WTC11 (cell line): ENCODE measurements at regions not wholly inside any gene's neighbourhood (a gene's known extent, or its start where the extent isn't known, plus 50 kb on each side); places are given as distances from the start of the nearest gene placed in this dataset.

Experiments used
- ATAC-seq: fragments of 200-7000 bp; cut with Tn5 transposase; 2 replicates; pipeline ENCODE4 v1.10.0; 2021; ENCODE audit warnings: mild to moderate bottlenecking, moderate library complexity
- CTCF ChIA-PET: fragments of 300-600 bp; sonication (Branson Sonifier 250); formaldehyde crosslinking; loops from one replicate; lab custom pipeline; 2021; ENCODE audit warnings: antibody characterized with exemption; lab: Charles Lee
- POLR2A ChIA-PET: fragments of 350-600 bp; sonication (Branson Sonifier 250); formaldehyde crosslinking; loops from one replicate; lab custom pipeline; 2021; ENCODE audit warnings: antibody characterized with exemption; lab: Charles Lee
- DNase-seq: peaks from one replicate; pipeline ENCODE4 v3.0.0; 2021; ENCODE audit warnings: low spot score
- H3K27ac Mint-ChIP-seq: 2 replicates; pipeline ENCODE4 v1.8.0; 2021; ENCODE audit warnings: mixed read lengths
- H3K27me3 Mint-ChIP-seq: 2 replicates; pipeline ENCODE4 v1.8.0; 2021; ENCODE audit warnings: low read depth, mild to moderate bottlenecking, moderate library complexity, mixed read lengths
- H3K36me3 Mint-ChIP-seq: 2 replicates; pipeline ENCODE4 v1.8.0; 2021; ENCODE audit warnings: mixed read lengths
- H3K4me1 Mint-ChIP-seq: 2 replicates; pipeline ENCODE4 v1.8.0; 2022; ENCODE audit warnings: mixed read lengths
- H3K4me3 Mint-ChIP-seq: 2 replicates; pipeline ENCODE4 v1.8.0; 2021; ENCODE audit warnings: mild to moderate bottlenecking, moderate library complexity, mixed read lengths
- H3K9me3 Mint-ChIP-seq: 2 replicates; pipeline ENCODE4 v1.8.0; 2021; ENCODE audit warnings: mixed read lengths
- AFF4 ChIP-seq: sonication (generic); formaldehyde crosslinking; IDR thresholded peaks from 2 replicates; pipeline ENCODE4 v1.8.1; 2023; ENCODE audit warnings: mild to moderate bottlenecking, missing genetic modification reagents, borderline replicate concordance
- ESRRA ChIP-seq: sonication (generic); formaldehyde crosslinking; IDR thresholded peaks from 2 replicates; pipeline ENCODE4 v1.8.1; 2022; ENCODE audit warnings: mild to moderate bottlenecking, missing genetic modification reagents, borderline replicate concordance
- FOXP1 ChIP-seq: sonication (generic); formaldehyde crosslinking; IDR thresholded peaks from 2 replicates; pipeline ENCODE4 v1.8.0; 2022; ENCODE audit warnings: missing genetic modification reagents, mild to moderate bottlenecking, moderate library complexity, borderline replicate concordance
- GRHL2 ChIP-seq: fragments of 250-450 bp; sonication (Bioruptor Pico); IDR thresholded peaks from 2 replicates; pipeline ENCODE4 v1.8.0; 2022; ENCODE audit warnings: mild to moderate bottlenecking, moderate library complexity; ENCODE audit not compliant: insufficient replicate concordance, severe bottlenecking
- GTF2I ChIP-seq: fragments of 250-450 bp; sonication (Bioruptor Pico); conservative IDR thresholded peaks from 2 replicates; pipeline ENCODE4 v1.4.0; 2021; ENCODE audit warnings: mild to moderate bottlenecking
- HMGA2 ChIP-seq: fragments of 250-450 bp; sonication (Bioruptor Pico); IDR thresholded peaks from 2 replicates; pipeline ENCODE4 v1.4.0; 2021; ENCODE audit warnings: mild to moderate bottlenecking, moderate library complexity
- IRF2 ChIP-seq: sonication (generic); formaldehyde crosslinking; IDR thresholded peaks from 2 replicates; pipeline ENCODE4 v1.8.0; 2022; ENCODE audit warnings: low read depth, missing genetic modification reagents, borderline replicate concordance
- JUN ChIP-seq: sonication (generic); formaldehyde crosslinking; IDR thresholded peaks from 2 replicates; pipeline ENCODE4 v1.8.0; 2023; ENCODE audit warnings: mild to moderate bottlenecking, missing genetic modification reagents
- MAX ChIP-seq: sonication (generic); formaldehyde crosslinking; IDR thresholded peaks from 2 replicates; pipeline ENCODE4 v1.8.0; 2022; ENCODE audit warnings: mild to moderate bottlenecking, missing genetic modification reagents
- MXD4 ChIP-seq: fragments of 250-450 bp; sonication (Bioruptor Pico); IDR thresholded peaks from 2 replicates; pipeline ENCODE4 v1.8.0; 2021; ENCODE audit warnings: mild to moderate bottlenecking, moderate library complexity, borderline replicate concordance
- NFE2L1 ChIP-seq: sonication (generic); formaldehyde crosslinking; IDR thresholded peaks from 2 replicates; pipeline ENCODE4 v1.8.1; 2023; ENCODE audit warnings: missing genetic modification reagents
- NR2C2 ChIP-seq: sonication (generic); formaldehyde crosslinking; IDR thresholded peaks from 2 replicates; pipeline ENCODE4 v1.8.0; 2022; ENCODE audit warnings: mild to moderate bottlenecking, missing genetic modification reagents
- RORB ChIP-seq: fragments of 250-450 bp; sonication (Bioruptor Pico); IDR thresholded peaks from 2 replicates; pipeline ENCODE4 v1.9.0; 2021; ENCODE audit warnings: mild to moderate bottlenecking
- USF1 ChIP-seq: sonication (generic); formaldehyde crosslinking; IDR thresholded peaks from 2 replicates; pipeline ENCODE4 v1.8.0; 2022; ENCODE audit warnings: mild to moderate bottlenecking, missing genetic modification reagents
- ZBTB21 ChIP-seq: sonication (generic); formaldehyde crosslinking; IDR thresholded peaks from 2 replicates; pipeline ENCODE4 v1.8.1; 2023; ENCODE audit warnings: mild to moderate bottlenecking, missing genetic modification reagents, borderline replicate concordance
- ZNF232 ChIP-seq: sonication (generic); formaldehyde crosslinking; IDR thresholded peaks from 2 replicates; pipeline ENCODE4 v1.8.0; 2022; ENCODE audit warnings: mild to moderate bottlenecking, missing genetic modification reagents
- ZNF396 ChIP-seq: fragments of 250-450 bp; sonication (Bioruptor Pico); IDR thresholded peaks from 2 replicates; pipeline ENCODE4 v1.8.0; 2021; ENCODE audit warnings: mild to moderate bottlenecking, moderate library complexity, borderline replicate concordance
- TF ChIP-seq, protein P1 (sequence below): sonication (generic); formaldehyde crosslinking; IDR thresholded peaks from 2 replicates; pipeline ENCODE4 v1.8.1; 2023; ENCODE audit warnings: mild to moderate bottlenecking, missing genetic modification reagents, moderate library complexity
- TF ChIP-seq, protein P2 (sequence below): sonication (generic); formaldehyde crosslinking; conservative IDR thresholded peaks from 2 replicates; pipeline ENCODE4 v1.8.1; 2022; ENCODE audit warnings: mild to moderate bottlenecking, missing genetic modification reagents
- TF ChIP-seq, protein P3 (sequence below): sonication (generic); formaldehyde crosslinking; IDR thresholded peaks from 2 replicates; pipeline ENCODE4 v1.8.1; 2022; ENCODE audit warnings: mild to moderate bottlenecking, moderate library complexity, missing genetic modification reagents
- TF ChIP-seq, protein P4 (sequence below): sonication (generic); formaldehyde crosslinking; IDR thresholded peaks from 2 replicates; pipeline ENCODE4 v1.8.0; 2022; ENCODE audit warnings: mild to moderate bottlenecking, missing genetic modification reagents

GRCh38 chr1:22216210-22216883 is 73.5 kb upstream of the WNT4 start:
- CTCF ChIA-PET, result interaction anchor here (0.6 to 1.4 kb wide), 5 partner anchors 10 to 311 kb away, joined by 3 to 4 read pairs (median 4); partner anchors contain the start of gene WNT4
- H3K27me3 Mint-ChIP-seq, result no peaks in the 10 kb centered on the region

GRCh38 chr1:22216966-22217365 is 74.1 kb upstream of the WNT4 start:
- H3K27me3 Mint-ChIP-seq, result no peaks in the 10 kb centered on the region
- H3K36me3 Mint-ChIP-seq, result no peaks in the 10 kb centered on the region
- ChIA-PET CTCF (interaction anchor here (1.2 kb wide), 1 partner anchor 9 kb away, joined by 4 read pairs; no protein-coding TSS in a partner anchor), POLR2A (no interaction called here)
- no peaks in the 10 kb centered on the region for H3K9me3 Mint-ChIP-seq
- DNase-seq, result no peak
- TF ChIP-seq HMGA2 (no peak), IRF2 (CRISPR knock-in tag) (no peak), RORB (CRISPR knock-in tag) (no peak), MXD4 (CRISPR knock-in tag) (no peak), USF1 (CRISPR knock-in tag) (no peak), FOXP1 (CRISPR knock-in tag) (no peak), MAX (CRISPR knock-in tag) (no peak), NFE2L1 (CRISPR knock-in tag) (no peak), AFF4 (CRISPR knock-in tag) (no peak), ZNF396 (CRISPR knock-in tag) (no peak), JUN (CRISPR knock-in tag) (no peak), GTF2I (CRISPR knock-in tag) (no peak), NR2C2 (CRISPR knock-in tag) (no peak), ESRRA (CRISPR knock-in tag) (no peak), GRHL2 (CRISPR knock-in tag) (no peak)
- TF ChIP-seq, protein P1, sequence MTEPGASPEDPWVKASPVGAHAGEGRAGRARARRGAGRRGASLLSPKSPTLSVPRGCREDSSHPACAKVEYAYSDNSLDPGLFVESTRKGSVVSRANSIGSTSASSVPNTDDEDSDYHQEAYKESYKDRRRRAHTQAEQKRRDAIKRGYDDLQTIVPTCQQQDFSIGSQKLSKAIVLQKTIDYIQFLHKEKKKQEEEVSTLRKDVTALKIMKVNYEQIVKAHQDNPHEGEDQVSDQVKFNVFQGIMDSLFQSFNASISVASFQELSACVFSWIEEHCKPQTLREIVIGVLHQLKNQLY (CRISPR knock-in tag), result no peak
- TF ChIP-seq, protein P2, sequence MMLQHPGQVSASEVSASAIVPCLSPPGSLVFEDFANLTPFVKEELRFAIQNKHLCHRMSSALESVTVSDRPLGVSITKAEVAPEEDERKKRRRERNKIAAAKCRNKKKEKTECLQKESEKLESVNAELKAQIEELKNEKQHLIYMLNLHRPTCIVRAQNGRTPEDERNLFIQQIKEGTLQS (CRISPR knock-in tag), result no peak
- TF ChIP-seq, protein P3, sequence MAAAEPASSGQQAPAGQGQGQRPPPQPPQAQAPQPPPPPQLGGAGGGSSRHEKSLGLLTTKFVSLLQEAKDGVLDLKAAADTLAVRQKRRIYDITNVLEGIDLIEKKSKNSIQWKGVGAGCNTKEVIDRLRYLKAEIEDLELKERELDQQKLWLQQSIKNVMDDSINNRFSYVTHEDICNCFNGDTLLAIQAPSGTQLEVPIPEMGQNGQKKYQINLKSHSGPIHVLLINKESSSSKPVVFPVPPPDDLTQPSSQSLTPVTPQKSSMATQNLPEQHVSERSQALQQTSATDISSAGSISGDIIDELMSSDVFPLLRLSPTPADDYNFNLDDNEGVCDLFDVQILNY (CRISPR knock-in tag), result no peak
- TF ChIP-seq, protein P4, sequence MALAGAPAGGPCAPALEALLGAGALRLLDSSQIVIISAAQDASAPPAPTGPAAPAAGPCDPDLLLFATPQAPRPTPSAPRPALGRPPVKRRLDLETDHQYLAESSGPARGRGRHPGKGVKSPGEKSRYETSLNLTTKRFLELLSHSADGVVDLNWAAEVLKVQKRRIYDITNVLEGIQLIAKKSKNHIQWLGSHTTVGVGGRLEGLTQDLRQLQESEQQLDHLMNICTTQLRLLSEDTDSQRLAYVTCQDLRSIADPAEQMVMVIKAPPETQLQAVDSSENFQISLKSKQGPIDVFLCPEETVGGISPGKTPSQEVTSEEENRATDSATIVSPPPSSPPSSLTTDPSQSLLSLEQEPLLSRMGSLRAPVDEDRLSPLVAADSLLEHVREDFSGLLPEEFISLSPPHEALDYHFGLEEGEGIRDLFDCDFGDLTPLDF, result no peak
- no peak overlapping the region for H3K27ac Mint-ChIP-seq
- ATAC-seq, result no peak
- H3K4me1 Mint-ChIP-seq, result no peaks in the 10 kb centered on the region
- H3K4me3 Mint-ChIP-seq, result no peak overlapping the region

More at GRCh38 chr1:22216210-22216883, 73.5 kb upstream of the WNT4 start:
- DNase-seq (no peak), ATAC-seq (no peak)
- POLR2A ChIA-PET, result no interaction called here
- Mint-ChIP-seq H3K4me1 (no peaks in the 10 kb centered on the region), H3K27ac (no peak overlapping the region), H3K9me3 (no peaks in the 10 kb centered on the region), H3K36me3 (no peaks in the 10 kb centered on the region), H3K4me3 (no peak overlapping the region)
- TF ChIP-seq ZBTB21 (CRISPR knock-in tag) (no peak), FOXP1 (CRISPR knock-in tag) (no peak), ZNF232 (CRISPR knock-in tag) (no peak)
